ENCODE measurements at regions not wholly inside any gene's neighbourhood (a gene's known extent, or its start where the extent isn't known, plus 50 kb on each side); places are given as distances from the start of the nearest gene placed in this dataset.
A peak's percentile ranks its signal among the peaks of the same experiment; 100 is the strongest.

DNA sequence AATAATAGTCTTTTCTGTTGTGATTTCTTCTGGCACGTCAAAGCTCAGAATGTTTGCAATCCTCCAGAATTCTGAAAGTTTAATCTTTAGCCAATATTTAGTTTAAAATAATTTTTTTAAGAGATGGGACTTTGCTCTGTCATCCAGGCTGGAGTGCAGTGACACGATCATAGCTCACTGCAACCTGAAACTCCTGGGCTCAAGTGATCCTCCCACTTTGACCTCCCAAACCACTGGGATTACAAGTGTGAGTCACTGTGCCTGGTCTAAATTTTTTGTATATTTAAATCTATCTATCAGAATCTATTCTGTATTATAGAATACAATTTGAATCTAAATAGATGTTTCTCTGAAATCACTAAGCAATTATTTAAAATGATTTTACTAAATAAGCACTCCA, 572.7 kb downstream of the VRK1 start:
- Histone ChIP-seq H3K36me3 (ENCODE audit: low read depth) (no peaks in the 10 kb centered on the region), H3K4me1 (ENCODE audit: insufficient read depth, poor library complexity, severe bottlenecking) (peaks cover 6% of the 10 kb centered on the region), H3K4me3 (ENCODE audit: severe bottlenecking) (no peak overlapping the region), H3K27me3 (ENCODE audit: insufficient read depth, poor library complexity, severe bottlenecking) (peaks cover 8% of the 10 kb centered on the region), H3K27ac (ENCODE audit: poor library complexity, severe bottlenecking) (no peak overlapping the region), H3K9me3 (ENCODE audit: severe bottlenecking) (no peaks in the 10 kb centered on the region)
- TF ChIP-seq, protein P1, sequence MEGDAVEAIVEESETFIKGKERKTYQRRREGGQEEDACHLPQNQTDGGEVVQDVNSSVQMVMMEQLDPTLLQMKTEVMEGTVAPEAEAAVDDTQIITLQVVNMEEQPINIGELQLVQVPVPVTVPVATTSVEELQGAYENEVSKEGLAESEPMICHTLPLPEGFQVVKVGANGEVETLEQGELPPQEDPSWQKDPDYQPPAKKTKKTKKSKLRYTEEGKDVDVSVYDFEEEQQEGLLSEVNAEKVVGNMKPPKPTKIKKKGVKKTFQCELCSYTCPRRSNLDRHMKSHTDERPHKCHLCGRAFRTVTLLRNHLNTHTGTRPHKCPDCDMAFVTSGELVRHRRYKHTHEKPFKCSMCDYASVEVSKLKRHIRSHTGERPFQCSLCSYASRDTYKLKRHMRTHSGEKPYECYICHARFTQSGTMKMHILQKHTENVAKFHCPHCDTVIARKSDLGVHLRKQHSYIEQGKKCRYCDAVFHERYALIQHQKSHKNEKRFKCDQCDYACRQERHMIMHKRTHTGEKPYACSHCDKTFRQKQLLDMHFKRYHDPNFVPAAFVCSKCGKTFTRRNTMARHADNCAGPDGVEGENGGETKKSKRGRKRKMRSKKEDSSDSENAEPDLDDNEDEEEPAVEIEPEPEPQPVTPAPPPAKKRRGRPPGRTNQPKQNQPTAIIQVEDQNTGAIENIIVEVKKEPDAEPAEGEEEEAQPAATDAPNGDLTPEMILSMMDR (IDR thresholded peaks at IDR 0.05; ENCODE audit: poor library complexity, severe bottlenecking) = no peak
- ATAC-seq (ENCODE audit: low read depth) (no peak), DNase-seq (ENCODE audit: low spot score) (no peak)

DNA sequence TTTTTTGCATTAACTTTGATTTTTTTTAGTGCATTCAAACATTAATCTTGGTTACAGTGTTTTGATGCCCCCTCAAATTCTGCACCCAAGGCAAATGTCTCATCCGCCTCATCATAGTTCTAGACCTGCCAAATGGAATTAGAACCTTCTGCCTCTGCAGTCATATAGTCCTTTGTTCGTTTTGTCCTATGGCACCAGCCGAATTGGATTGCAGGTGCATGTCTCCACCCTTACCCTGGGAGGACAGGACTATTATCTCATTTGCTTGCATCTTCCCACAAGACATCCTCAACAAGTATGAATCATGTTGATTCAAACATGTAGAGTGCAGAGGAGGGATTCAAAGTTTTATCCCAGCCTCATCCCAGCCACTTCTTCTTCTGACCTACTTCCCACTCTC, 579.1 kb downstream of the VRK1 start:
- Histone ChIP-seq H3K27me3 (ENCODE audit: insufficient read depth, poor library complexity, severe bottlenecking) (peaks cover 11% of the 10 kb centered on the region), H3K27ac (ENCODE audit: poor library complexity, severe bottlenecking) (no peak overlapping the region), H3K36me3 (ENCODE audit: low read depth) (no peaks in the 10 kb centered on the region), H3K4me1 (ENCODE audit: insufficient read depth, poor library complexity, severe bottlenecking) (no peaks in the 10 kb centered on the region), H3K9me3 (ENCODE audit: severe bottlenecking) (no peaks in the 10 kb centered on the region), H3K4me3 (ENCODE audit: severe bottlenecking) (no peak overlapping the region)
- no peak for ATAC-seq (ENCODE audit: low read depth)
- DNase-seq (ENCODE audit: low spot score) = no peak
- TF ChIP-seq, protein P1 (IDR thresholded peaks at IDR 0.05; ENCODE audit: poor library complexity, severe bottlenecking) = no peak

DNA sequence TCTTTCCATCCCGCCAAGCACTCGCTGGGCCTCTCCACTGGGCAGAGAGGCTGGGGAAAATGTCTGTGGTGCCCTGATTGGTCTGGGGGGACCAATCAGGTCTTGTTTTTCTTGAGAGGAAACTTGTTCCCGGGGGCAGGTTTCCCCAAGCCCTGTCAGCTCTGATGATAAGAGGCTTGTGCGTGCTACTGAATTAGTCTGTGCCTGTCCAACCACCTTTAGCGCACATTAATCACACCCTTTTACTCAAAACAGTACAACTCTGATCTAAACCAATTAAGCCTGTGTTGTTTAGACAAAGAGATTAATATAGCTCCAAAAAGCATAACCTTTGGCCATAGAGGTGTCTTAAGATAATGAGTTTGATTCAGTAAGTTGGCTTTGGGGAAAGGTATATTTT, 580.4 kb downstream of the VRK1 start:
- Histone ChIP-seq H3K36me3 (ENCODE audit: low read depth) (no peaks in the 10 kb centered on the region), H3K4me1 (ENCODE audit: insufficient read depth, poor library complexity, severe bottlenecking) (no peaks in the 10 kb centered on the region), H3K27me3 (ENCODE audit: insufficient read depth, poor library complexity, severe bottlenecking) (peaks cover 6% of the 10 kb centered on the region), H3K27ac (ENCODE audit: poor library complexity, severe bottlenecking) (no peak overlapping the region), H3K4me3 (ENCODE audit: severe bottlenecking) (no peak overlapping the region), H3K9me3 (ENCODE audit: severe bottlenecking) (no peaks in the 10 kb centered on the region)
- DNase-seq (ENCODE audit: low spot score) (no peak), ATAC-seq (ENCODE audit: low read depth) (no peak)
- TF ChIP-seq, protein P1 (IDR thresholded peaks at IDR 0.05; ENCODE audit: poor library complexity, severe bottlenecking) = no peak

DNA sequence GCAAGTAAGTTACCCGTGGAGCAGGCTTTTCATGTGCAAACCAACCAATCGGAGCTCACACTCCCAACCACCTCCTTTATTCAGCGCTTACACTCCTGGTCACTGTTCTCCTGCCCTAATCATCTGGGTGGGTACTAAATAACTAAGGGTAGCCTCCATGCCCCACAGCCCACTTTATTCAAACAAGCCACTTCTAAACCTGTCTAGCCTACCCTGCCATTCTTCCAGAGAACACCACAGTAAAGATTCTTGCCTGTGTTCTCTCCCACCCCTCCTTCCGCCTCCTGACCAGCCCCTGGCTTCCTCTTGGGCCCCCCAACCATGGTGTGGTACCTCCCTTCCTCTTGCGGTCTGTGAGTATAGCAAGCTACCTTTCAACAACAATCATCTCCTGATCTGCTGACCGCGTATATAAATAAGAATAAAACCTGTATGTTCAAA, 581.9 kb downstream of the VRK1 start:
- Histone ChIP-seq H3K27ac (ENCODE audit: poor library complexity, severe bottlenecking) (no peak overlapping the region), H3K4me3 (ENCODE audit: severe bottlenecking) (no peak overlapping the region), H3K4me1 (ENCODE audit: insufficient read depth, poor library complexity, severe bottlenecking) (no peaks in the 10 kb centered on the region), H3K27me3 (ENCODE audit: insufficient read depth, poor library complexity, severe bottlenecking) (peaks cover 9% of the 10 kb centered on the region), H3K9me3 (ENCODE audit: severe bottlenecking) (no peaks in the 10 kb centered on the region), H3K36me3 (ENCODE audit: low read depth) (no peaks in the 10 kb centered on the region)
- ATAC-seq (ENCODE audit: low read depth) (no peak), DNase-seq (ENCODE audit: low spot score) (no peak)
- TF ChIP-seq, protein P1 (IDR thresholded peaks at IDR 0.05; ENCODE audit: poor library complexity, severe bottlenecking) = no peak

DNA sequence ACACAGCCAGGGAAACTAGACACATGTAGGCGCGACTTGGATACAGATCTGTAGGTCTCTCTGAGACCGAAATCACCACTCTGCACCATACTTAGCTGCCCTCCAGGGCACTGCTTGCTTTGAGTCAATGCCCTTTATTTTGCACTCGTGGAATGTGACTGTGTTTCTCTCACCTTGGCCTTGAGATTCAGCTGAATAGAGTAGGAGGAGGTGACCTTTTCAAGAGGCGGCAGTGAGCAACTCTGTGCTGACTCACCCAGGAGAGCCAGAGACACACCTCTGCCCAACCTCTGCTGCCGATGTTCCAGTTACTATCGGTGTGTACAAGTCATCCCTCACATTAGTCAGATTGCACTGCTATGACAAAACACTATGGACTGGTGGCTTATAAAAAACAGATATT, 583.4 kb downstream of the VRK1 start:
- Histone ChIP-seq H3K9me3 (ENCODE audit: severe bottlenecking) (no peaks in the 10 kb centered on the region), H3K27ac (ENCODE audit: poor library complexity, severe bottlenecking) (no peak overlapping the region), H3K27me3 (ENCODE audit: insufficient read depth, poor library complexity, severe bottlenecking) (peaks cover 3% of the 10 kb centered on the region), H3K4me1 (ENCODE audit: insufficient read depth, poor library complexity, severe bottlenecking) (no peaks in the 10 kb centered on the region), H3K4me3 (ENCODE audit: severe bottlenecking) (no peak overlapping the region), H3K36me3 (ENCODE audit: low read depth) (no peaks in the 10 kb centered on the region)
- TF ChIP-seq, protein P1 (IDR thresholded peaks at IDR 0.05; ENCODE audit: poor library complexity, severe bottlenecking) = no peak
- ATAC-seq (ENCODE audit: low read depth) = peak; percentile 100
- peak; percentile 88 for DNase-seq (ENCODE audit: low spot score)

Measured in RWPE2 (cell line).